ENCODE measurements at regions not wholly inside any gene's neighbourhood (a gene's known extent, or its start where the extent isn't known, plus 50 kb on each side); places are given as distances from the start of the nearest gene placed in this dataset.

GRCh38 chr12:115223322-115223721, 539.3 kb upstream of the TBX3 start:
- no peak for TF ChIP-seq EP300 (conservative IDR thresholded peaks at IDR 0.05; ENCODE audit: poor library complexity, severe bottlenecking)
- Histone ChIP-seq H3K27me3 (ENCODE audit: insufficient read depth, low read depth, low read length) (no peaks in the 10 kb centered on the region), H3K9me2 (ENCODE audit: insufficient read depth, low read length) (no peaks in the 10 kb centered on the region), H4K20me1 (ENCODE audit: insufficient read depth) (no peaks in the 10 kb centered on the region), H3K36me3 (ENCODE audit: insufficient read depth, low read length) (no peaks in the 10 kb centered on the region), H3K9ac (ENCODE audit: low read length) (no peak overlapping the region), H2AFZ (ENCODE audit: low read depth, low read length) (no peak overlapping the region), H3K79me2 (replicated peaks; ENCODE audit: insufficient read depth, low read length) (no peaks in the 10 kb centered on the region), H3K27ac (ENCODE audit: low read length) (no peak overlapping the region), H3K4me2 (ENCODE audit: low read length) (no peak overlapping the region), H3K9me3 (ENCODE audit: low read length) (no peaks in the 10 kb centered on the region), H3F3A (ENCODE audit: insufficient read depth, low read length, poor library complexity, severe bottlenecking) (no peaks in the 10 kb centered on the region), H3K4me3 (ENCODE audit: low read length) (no peak overlapping the region)

DNA sequence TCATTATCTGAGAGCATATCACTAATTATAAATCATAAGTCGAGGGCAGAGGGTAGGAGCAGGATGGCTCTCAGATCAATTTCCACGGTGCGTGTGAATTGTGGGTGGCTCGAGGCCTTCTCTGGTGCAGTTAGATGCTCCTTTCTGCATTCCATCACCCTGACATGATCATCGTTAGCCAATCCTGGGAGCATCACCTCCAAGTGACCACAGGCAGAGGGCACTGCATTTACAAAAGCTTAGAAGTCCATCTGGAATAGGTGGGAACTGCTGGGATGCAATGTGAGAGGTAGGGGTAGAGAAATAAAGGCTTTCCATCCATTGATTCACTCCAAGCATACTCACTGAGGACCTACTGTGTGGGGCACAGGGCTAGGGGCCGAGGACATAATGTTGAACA, 538.2 kb upstream of the TBX3 start:
- no peak overlapping the region for H2AFZ ChIP-seq (ENCODE audit: low read depth, low read length)

GRCh38 chr12:115216301-115216700, 532.3 kb upstream of the TBX3 start:
- H3K9ac ChIP-seq (ENCODE audit: low read length), result no peak overlapping the region
- no peaks in the 10 kb centered on the region for H3K9me3 ChIP-seq (ENCODE audit: low read length)
- H3K36me3 ChIP-seq (ENCODE audit: insufficient read depth, low read length), result no peaks in the 10 kb centered on the region
- no peak overlapping the region for H2AFZ ChIP-seq (ENCODE audit: low read depth, low read length)
- H3F3A ChIP-seq (ENCODE audit: insufficient read depth, low read length, poor library complexity, severe bottlenecking), result no peaks in the 10 kb centered on the region
- no peaks in the 10 kb centered on the region for H3K27me3 ChIP-seq (ENCODE audit: insufficient read depth, low read depth, low read length)
- no peak overlapping the region for H3K27ac ChIP-seq (ENCODE audit: low read length)
- TF ChIP-seq TAF1 (IDR thresholded peaks at IDR 0.05; ENCODE audit: low read depth) (no peak), MXI1 (conservative IDR thresholded peaks at IDR 0.05; ENCODE audit: poor library complexity, severe bottlenecking) (no peak), POLR2AphosphoS5 (IDR thresholded peaks at IDR 0.05) (no peak), SMC3 (conservative IDR thresholded peaks at IDR 0.05; ENCODE audit: poor library complexity) (no peak), RAD21 (conservative IDR thresholded peaks at IDR 0.05) (no peak), EP300 (conservative IDR thresholded peaks at IDR 0.05; ENCODE audit: poor library complexity, severe bottlenecking) (no peak), CTCF (IDR thresholded peaks at IDR 0.05; ENCODE audit: poor library complexity, severe bottlenecking) (no peak), EZH2 (IDR thresholded peaks at IDR 0.05; ENCODE audit: borderline replicate concordance, insufficient read depth, low read length, poor library complexity, severe bottlenecking) (no peak)
- TF ChIP-seq, protein P1, sequence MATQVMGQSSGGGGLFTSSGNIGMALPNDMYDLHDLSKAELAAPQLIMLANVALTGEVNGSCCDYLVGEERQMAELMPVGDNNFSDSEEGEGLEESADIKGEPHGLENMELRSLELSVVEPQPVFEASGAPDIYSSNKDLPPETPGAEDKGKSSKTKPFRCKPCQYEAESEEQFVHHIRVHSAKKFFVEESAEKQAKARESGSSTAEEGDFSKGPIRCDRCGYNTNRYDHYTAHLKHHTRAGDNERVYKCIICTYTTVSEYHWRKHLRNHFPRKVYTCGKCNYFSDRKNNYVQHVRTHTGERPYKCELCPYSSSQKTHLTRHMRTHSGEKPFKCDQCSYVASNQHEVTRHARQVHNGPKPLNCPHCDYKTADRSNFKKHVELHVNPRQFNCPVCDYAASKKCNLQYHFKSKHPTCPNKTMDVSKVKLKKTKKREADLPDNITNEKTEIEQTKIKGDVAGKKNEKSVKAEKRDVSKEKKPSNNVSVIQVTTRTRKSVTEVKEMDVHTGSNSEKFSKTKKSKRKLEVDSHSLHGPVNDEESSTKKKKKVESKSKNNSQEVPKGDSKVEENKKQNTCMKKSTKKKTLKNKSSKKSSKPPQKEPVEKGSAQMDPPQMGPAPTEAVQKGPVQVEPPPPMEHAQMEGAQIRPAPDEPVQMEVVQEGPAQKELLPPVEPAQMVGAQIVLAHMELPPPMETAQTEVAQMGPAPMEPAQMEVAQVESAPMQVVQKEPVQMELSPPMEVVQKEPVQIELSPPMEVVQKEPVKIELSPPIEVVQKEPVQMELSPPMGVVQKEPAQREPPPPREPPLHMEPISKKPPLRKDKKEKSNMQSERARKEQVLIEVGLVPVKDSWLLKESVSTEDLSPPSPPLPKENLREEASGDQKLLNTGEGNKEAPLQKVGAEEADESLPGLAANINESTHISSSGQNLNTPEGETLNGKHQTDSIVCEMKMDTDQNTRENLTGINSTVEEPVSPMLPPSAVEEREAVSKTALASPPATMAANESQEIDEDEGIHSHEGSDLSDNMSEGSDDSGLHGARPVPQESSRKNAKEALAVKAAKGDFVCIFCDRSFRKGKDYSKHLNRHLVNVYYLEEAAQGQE (IDR thresholded peaks at IDR 0.05; ENCODE audit: borderline replicate concordance), result no peak
- H4K20me1 ChIP-seq (ENCODE audit: insufficient read depth), result no peaks in the 10 kb centered on the region
- no peak overlapping the region for H3K4me2 ChIP-seq (ENCODE audit: low read length)
- no peak overlapping the region for H3K4me3 ChIP-seq (ENCODE audit: low read length)
- no peaks in the 10 kb centered on the region for H3K79me2 ChIP-seq (replicated peaks; ENCODE audit: insufficient read depth, low read length)
- no peaks in the 10 kb centered on the region for H3K9me2 ChIP-seq (ENCODE audit: insufficient read depth, low read length)

More for the DNA sequence above, 538.2 kb upstream of the TBX3 start:
- Histone ChIP-seq H3K79me2 (replicated peaks; ENCODE audit: insufficient read depth, low read length) (no peaks in the 10 kb centered on the region), H3F3A (ENCODE audit: insufficient read depth, low read length, poor library complexity, severe bottlenecking) (no peaks in the 10 kb centered on the region), H3K27ac (ENCODE audit: low read length) (no peak overlapping the region), H3K36me3 (ENCODE audit: insufficient read depth, low read length) (no peaks in the 10 kb centered on the region), H3K4me3 (ENCODE audit: low read length) (no peak overlapping the region), H3K9me2 (ENCODE audit: insufficient read depth, low read length) (no peaks in the 10 kb centered on the region), H3K9me3 (ENCODE audit: low read length) (no peaks in the 10 kb centered on the region), H4K20me1 (ENCODE audit: insufficient read depth) (no peaks in the 10 kb centered on the region), H3K27me3 (ENCODE audit: insufficient read depth, low read depth, low read length) (no peaks in the 10 kb centered on the region), H3K4me2 (ENCODE audit: low read length) (no peak overlapping the region), H3K9ac (ENCODE audit: low read length) (no peak overlapping the region)
- TF ChIP-seq EP300 (conservative IDR thresholded peaks at IDR 0.05; ENCODE audit: poor library complexity, severe bottlenecking) (no peak), MXI1 (conservative IDR thresholded peaks at IDR 0.05; ENCODE audit: poor library complexity, severe bottlenecking) (no peak), SMC3 (conservative IDR thresholded peaks at IDR 0.05; ENCODE audit: poor library complexity) (no peak), POLR2AphosphoS5 (IDR thresholded peaks at IDR 0.05) (no peak), EZH2 (IDR thresholded peaks at IDR 0.05; ENCODE audit: borderline replicate concordance, insufficient read depth, low read length, poor library complexity, severe bottlenecking) (no peak), RAD21 (conservative IDR thresholded peaks at IDR 0.05) (no peak), CTCF (IDR thresholded peaks at IDR 0.05; ENCODE audit: poor library complexity, severe bottlenecking) (no peak), TAF1 (IDR thresholded peaks at IDR 0.05; ENCODE audit: low read depth) (no peak)
